ENCODE measurements at regions not wholly inside any gene's neighbourhood (a gene's known extent, or its start where the extent isn't known, plus 50 kb on each side); places are given as distances from the start of the nearest gene placed in this dataset.
"Not testable (repeated sequence)": the region's sequence is repeated elsewhere in the genome, so short reads cannot be mapped to it uniquely, and the experiment has no call there.

- intact Hi-C loops (cut with DNase I): no loop called here
- DNase-seq: no peak
Observed at GRCh38 chr10:33048223-33048622, 90.2 kb upstream of the ITGB1 start.

DNA sequence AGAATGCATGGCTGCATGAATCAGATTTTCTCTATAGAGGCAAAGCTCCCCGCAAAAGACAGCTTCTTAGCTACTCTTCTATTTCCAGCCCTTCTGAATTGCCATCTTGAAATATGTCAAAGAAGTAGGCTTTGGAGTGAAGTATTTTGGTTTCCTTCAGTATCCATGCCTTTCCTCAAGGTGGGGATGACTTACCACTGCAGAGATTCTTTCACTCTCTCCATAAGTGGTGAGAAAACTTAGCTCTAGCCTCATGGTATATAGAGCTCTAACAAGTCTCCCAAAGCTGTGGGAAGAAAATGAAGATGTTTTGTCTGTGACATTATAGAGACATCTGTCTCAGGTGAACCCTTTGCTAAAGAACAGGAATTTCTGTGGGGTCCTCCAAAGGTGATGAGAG is 89.6 kb upstream of the ITGB1 start:
- no peak for DNase-seq
- intact Hi-C loops (cut with DNase I): no loop called here

DNA sequence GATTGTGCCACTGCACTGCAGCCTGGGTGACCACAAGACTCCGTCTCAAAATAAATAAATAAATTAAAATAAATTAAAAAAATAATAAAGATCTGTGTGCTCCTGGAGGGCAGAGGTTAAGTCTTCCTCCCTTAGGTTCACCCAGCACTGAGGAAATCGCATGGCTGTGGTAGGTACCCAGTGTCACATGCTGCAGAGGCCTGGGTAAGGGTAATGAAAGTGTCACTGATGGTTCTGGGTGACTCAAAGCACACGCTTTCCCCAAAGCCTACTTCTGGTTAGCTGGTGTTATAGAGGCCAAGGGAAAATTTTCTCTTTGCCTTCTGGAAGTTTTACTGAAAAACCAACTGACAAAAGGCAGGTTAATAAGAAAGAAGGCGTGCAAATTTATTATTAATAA is 88.8 kb upstream of the ITGB1 start:
- intact Hi-C loops (cut with DNase I): no loop called here

DNA sequence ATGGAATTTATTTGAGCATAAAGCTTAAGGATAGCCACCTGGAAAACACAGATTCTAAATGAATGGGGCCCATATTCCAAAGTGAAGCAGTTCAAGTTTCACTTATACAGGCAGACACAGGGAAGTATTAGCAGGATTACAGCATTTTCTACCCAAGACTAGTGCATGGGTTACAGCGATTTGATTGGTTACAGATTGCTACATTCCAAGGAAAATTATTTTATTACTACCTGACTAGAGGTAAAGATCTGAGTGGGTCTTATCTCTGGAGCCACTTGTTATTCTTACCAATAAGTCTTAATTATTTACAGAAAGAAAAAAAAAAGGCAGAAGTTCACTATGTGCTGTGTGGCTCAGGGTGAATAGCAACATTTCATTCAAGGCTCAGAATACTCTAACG is 87.4 kb upstream of the ITGB1 start:
- DNase-seq: no peak
- intact Hi-C loops (cut with DNase I): no loop called here

More for the DNA sequence above, 88.8 kb upstream of the ITGB1 start:
- no peak for DNase-seq

GRCh38 chr10:33042565-33042964 is 84.5 kb upstream of the ITGB1 start:
- intact Hi-C loops (cut with DNase I): no loop called here
- no peak for DNase-seq

- intact Hi-C loops (cut with DNase I): no loop called here
- no peak for DNase-seq
Observed at GRCh38 chr10:33041783-33042437, 83.9 kb upstream of the ITGB1 start.

DNA sequence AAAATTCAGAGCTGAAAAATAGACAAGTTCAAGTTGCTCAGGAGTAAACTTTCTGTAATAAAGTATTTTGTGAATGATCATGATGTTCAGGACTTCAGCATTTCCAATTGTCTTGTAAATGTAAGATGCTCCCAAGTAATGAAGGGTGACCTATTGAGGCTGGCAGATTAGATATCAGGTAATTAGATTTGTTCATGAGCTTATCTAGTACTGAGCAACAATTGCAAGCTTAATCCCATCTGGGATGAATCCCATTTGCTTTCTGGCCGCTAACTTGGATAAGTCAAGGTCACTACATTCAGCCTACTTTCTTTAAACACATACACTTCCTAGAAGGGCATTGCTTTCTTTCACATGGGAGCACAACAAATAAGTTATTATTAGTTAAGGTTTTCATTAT is 82.4 kb upstream of the ITGB1 start:
- DNase-seq: no peak
- intact Hi-C loops (cut with DNase I): no loop called here

GRCh38 chr10:33039181-33039580 is 81.2 kb upstream of the ITGB1 start:
- intact Hi-C loops (cut with DNase I): no loop called here
- DNase-seq: no peak

DNA sequence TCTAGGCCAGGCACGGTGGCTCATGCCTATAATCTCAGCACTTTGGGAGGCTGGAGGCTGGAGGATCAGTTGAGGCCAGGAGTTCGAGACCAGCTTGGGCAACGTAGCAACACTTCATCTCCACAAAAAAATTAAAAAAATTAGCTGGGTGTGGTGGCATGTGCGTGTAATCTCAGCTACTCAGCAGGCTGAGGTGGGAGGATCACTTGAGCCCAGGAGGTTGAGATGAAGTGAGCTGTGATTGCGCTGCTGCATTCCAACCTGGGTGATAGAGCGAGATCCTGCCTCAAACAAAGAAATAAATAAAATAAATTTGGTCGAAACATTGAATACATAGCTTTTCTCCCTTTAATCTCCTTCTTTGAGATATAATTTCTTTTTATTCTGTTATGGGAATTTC is 80.6 kb upstream of the ITGB1 start:
- intact Hi-C loops (cut with DNase I): no loop called here
- DNase-seq: no peak

DNA sequence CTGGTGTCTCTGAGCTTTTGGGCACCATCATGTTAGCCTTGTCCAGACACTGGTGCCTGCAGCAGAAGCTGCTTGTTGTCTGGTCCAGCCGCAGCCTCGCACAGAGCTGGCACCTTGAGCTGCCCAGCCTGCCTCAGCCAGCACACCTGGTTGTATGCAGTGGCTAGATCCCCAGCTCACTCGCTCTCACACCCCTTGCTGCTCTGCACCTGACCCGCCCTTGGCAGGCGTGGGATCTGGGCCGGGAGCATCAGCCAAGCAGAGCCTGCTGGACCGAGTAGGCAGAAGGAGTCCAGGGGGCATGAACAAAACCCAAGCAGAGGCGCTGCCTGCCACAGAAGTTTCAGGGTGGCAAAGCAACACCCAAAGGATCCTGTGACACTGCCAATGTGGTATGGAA is 79.7 kb upstream of the ITGB1 start:
- intact Hi-C loops (cut with DNase I): no loop called here
- DNase-seq: no peak

DNA sequence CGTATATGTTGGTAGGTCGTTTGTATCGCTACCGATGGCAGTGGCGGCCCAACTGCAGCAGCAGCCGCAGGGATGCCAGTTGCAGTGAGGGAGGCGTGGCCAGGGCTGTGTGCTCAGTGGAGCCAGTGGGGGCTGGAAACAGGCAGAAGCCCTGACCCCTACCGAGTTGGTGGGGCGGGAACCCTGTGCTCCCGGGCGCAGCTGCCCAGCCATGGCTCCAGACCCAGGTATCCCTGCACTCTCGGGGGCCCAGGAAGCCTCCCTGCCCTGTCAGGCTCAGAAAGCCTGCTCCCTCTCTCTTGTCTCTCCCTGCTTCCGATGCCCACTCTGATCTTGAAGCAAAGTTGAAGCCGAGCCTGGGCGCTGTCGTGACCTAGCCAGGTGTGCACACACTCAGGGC is 78.6 kb upstream of the ITGB1 start:
- intact Hi-C loops (cut with DNase I): no loop called here
- DNase-seq: no peak

GRCh38 chr10:33035411-33035810 is 77.4 kb upstream of the ITGB1 start:
- intact Hi-C loops (cut with DNase I): no loop called here

DNA sequence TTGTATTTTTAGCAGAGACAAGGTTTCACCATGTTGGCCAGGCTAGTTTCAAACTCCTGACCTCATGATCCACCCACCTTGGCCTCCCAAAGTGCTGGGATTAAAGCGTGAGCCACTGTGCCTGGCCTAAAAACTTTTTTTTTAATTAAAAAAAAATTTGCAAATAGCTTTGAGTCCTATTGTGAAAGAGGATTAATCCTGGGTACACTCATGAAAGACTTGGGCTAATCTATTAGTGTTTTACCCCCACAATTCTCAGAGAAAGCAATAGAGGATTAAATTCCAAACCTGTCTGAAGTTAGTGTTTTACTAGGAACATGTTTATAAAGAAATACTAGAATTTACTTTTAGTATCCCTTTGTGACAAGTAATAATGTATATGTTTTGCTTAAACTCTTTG is 76.9 kb upstream of the ITGB1 start:
- DNase-seq: no peak
- intact Hi-C loops (cut with DNase I): no loop called here

More at GRCh38 chr10:33035411-33035810, 77.4 kb upstream of the ITGB1 start:
- DNase-seq: no peak

DNA sequence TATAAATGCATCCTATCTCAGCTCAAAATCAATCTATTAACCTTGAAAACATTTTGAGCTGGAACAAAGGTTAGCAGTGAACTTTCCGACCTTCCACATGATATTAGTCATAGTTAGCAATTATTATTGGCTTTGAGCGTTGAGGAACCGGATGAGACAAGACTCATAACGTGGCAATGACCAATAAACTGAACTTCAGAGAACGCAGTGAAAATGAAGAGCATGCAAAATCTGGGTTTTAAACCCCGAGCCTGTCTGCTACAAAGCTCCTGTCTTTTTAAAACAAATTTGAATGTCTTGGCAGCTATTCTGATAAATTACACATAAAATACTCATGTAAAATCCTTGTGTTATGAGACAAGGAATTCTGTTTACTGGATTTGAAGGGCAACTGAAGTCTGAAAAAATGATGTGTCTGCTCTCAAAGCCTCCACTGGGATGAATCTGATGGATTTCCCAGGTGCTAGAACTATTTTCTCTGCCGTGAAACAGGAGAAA is 74.7 kb upstream of the ITGB1 start:
- no peak for DNase-seq
- intact Hi-C loops (cut with DNase I): no loop called here

GRCh38 chr10:33031815-33032653 is 74.0 kb upstream of the ITGB1 start:
- DNase-seq: no peak
- intact Hi-C loops (cut with DNase I): no loop called here

GRCh38 chr10:33031171-33031570 is 73.1 kb upstream of the ITGB1 start:
- DNase-seq: no peak
- intact Hi-C loops (cut with DNase I): no loop called here

DNA sequence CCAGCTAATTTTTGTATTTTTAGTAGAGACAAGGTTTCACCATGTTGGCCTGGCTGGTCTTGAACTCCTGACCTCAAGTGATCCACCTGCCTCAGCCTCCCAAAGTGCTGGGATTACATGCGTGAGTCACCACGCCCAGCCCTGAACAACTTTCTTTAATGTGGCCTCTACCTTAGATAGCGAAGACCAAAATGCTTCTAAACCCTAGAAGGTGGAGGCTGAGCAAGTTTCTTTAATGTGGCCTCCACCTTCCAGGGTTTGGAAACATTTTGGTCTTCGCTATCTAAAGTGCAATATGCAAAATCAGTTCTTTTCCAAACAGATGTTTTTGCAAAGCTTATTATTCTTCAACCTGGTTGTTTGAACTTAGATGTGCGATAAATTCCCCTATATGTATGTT is 70.5 kb upstream of the ITGB1 start:
- DNase-seq; intact Hi-C loops (cut with DNase I): not testable (repeated sequence)

DNA sequence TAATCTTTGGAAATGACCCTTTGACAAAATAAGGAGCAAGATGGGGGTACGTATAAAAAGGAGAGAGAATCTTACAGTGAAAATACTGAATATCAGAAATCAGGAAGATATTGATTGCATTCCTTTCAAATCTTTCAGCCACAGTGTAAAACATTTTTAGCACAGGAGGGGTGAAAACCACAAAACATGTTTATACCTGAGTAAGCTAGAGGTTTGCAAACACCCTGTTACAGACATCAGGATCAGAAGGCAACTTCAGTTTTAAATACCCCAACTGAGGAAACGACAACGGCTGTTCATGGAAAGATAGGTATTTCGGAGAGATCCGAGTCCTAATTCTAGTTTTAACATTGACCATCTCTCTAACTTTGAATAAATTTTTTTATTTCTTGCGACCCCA is 69.1 kb upstream of the ITGB1 start:
- intact Hi-C loops (cut with DNase I): no loop called here
- no peak for DNase-seq

GRCh38 chr10:33026422-33026821 is 68.4 kb upstream of the ITGB1 start:
- no peak for DNase-seq
- intact Hi-C loops (cut with DNase I): no loop called here

GRCh38 chr10:33025910-33026309 is 67.9 kb upstream of the ITGB1 start:
- intact Hi-C loops (cut with DNase I): no loop called here
- DNase-seq: no peak

DNA sequence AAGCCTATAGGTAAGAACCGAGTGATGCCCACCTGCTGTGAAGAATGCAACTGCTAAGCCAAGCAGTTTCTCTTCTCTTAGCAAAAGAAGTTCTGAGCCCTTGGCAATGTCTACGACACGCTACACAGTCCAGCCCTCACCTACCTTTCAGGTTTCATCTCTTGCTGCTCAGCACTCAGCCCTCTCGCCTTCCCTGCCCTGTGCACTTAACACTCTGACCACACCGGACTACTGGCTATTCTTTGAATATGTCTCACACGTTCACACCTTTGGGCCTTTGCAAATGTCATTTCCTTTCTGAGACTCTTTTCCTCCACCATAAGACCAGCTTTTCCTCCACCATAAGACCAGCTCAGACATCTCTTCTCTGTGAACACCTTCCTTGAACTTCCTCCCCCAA is 67.0 kb upstream of the ITGB1 start:
- intact Hi-C loops (cut with DNase I): no loop called here
- no peak for DNase-seq

Data from head of caudate nucleus (tissue), 42 donors.